HCT116 (cell line): ENCODE measurements at regions not wholly inside any gene's neighbourhood (a gene's known extent, or its start where the extent isn't known, plus 50 kb on each side); places are given as distances from the start of the nearest gene placed in this dataset.

ENCODE experiments used
- EGR1 ChIP-seq: IDR thresholded peaks from 2 replicates; pipeline ENCODE4 v1.6.1; 2012; ENCODE audit warnings: low read depth
- EZH2 ChIP-seq: fragments of 200-600 bp; sonication (generic); IDR thresholded peaks from 2 replicates; pipeline ENCODE4 v1.6.1; 2017; ENCODE audit warnings: antibody characterized with exemption, mixed run types
- EZH2phosphoT487 ChIP-seq: fragments of 200-600 bp; IDR thresholded peaks from 2 replicates; pipeline ENCODE4 v1.6.1; 2018; ENCODE audit warnings: antibody characterized with exemption, borderline replicate concordance
- JUND ChIP-seq: IDR thresholded peaks from 2 replicates; pipeline ENCODE4 v1.6.1; 2012
- POLR2A ChIP-seq: IDR thresholded peaks from 2 replicates; pipeline ENCODE4 v1.7.0; 2011; ENCODE audit warnings: borderline replicate concordance; ENCODE audit not compliant: insufficient read depth, insufficient read length; ENCODE audit errors: extremely low read depth
- POLR2AphosphoS5 ChIP-seq: IDR thresholded peaks from 2 replicates; pipeline ENCODE4 v1.6.1; 2011; ENCODE audit warnings: mild to moderate bottlenecking, low read depth, low read length, moderate library complexity
- RAD21 ChIP-seq: IDR thresholded peaks from 2 replicates; pipeline ENCODE4 v1.6.1; 2012; ENCODE audit warnings: low read depth, mild to moderate bottlenecking
- TCF7L2 ChIP-seq: IDR thresholded peaks from 2 replicates; pipeline ENCODE4 v1.7.0; 2011; ENCODE audit warnings: borderline replicate concordance, inconsistent platforms; ENCODE audit not compliant: insufficient read depth, insufficient read length; ENCODE audit errors: extremely low read depth
- ZNF274 ChIP-seq: fragments of 200-500 bp; sonication (Bioruptor generic); IDR thresholded peaks from 2 replicates; pipeline ENCODE4 v1.6.1; 2014; ENCODE audit warnings: mild to moderate bottlenecking, low read depth, low read length, inconsistent platforms
- TF ChIP-seq, protein P1 (sequence below): IDR thresholded peaks from 2 replicates; pipeline ENCODE4 v1.6.1; 2011; ENCODE audit warnings: mild to moderate bottlenecking, low read length, moderate library complexity; ENCODE audit not compliant: insufficient replicate concordance; ENCODE audit errors: extremely low read depth
- TF ChIP-seq, protein P2 (sequence below), 3 experiments: fragments of 200-600 bp in 1 of 3; sonication (generic) in 1 of 3; IDR thresholded peaks in 2 of 3; conservative IDR thresholded peaks in 1 of 3; 2 replicates each; pipeline ENCODE4 v1.5.1; 2012 to 2017; ENCODE audit warnings: low read depth in 2 of 3, low read length in 2 of 3, antibody characterized with exemption in 1 of 3, borderline replicate concordance in 1 of 3, control low read depth in 1 of 3, mild to moderate bottlenecking in 1 of 3, mixed read lengths in 1 of 3, mixed run types in 1 of 3, moderate library complexity in 1 of 3; ENCODE audit not compliant: insufficient read depth in 1 of 3
- TF ChIP-seq, protein P3 (sequence below): IDR thresholded peaks from 2 replicates; pipeline ENCODE4 v1.6.1; 2012
- TF ChIP-seq, protein P4 (sequence below): IDR thresholded peaks from 2 replicates; pipeline ENCODE4 v1.6.1; 2012

DNA sequence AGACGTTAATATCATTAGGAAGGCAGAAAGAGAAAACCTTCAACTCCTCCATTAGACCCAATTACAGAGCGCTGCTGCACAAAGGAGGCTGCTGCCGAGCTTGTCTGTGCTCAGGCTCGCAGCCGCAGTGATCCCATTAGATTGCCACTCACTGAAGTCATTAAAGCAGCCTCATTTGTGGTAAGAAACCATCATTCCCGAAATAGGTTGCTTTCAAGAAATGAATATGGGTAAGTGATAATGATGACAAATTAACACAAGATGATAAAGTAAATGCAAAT, 137.2 kb downstream of the CAVIN4 start:
- TF ChIP-seq, protein P1, sequence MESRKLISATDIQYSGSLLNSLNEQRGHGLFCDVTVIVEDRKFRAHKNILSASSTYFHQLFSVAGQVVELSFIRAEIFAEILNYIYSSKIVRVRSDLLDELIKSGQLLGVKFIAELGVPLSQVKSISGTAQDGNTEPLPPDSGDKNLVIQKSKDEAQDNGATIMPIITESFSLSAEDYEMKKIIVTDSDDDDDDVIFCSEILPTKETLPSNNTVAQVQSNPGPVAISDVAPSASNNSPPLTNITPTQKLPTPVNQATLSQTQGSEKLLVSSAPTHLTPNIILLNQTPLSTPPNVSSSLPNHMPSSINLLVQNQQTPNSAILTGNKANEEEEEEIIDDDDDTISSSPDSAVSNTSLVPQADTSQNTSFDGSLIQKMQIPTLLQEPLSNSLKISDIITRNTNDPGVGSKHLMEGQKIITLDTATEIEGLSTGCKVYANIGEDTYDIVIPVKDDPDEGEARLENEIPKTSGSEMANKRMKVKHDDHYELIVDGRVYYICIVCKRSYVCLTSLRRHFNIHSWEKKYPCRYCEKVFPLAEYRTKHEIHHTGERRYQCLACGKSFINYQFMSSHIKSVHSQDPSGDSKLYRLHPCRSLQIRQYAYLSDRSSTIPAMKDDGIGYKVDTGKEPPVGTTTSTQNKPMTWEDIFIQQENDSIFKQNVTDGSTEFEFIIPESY = no peak
- TF ChIP-seq, protein P2, sequence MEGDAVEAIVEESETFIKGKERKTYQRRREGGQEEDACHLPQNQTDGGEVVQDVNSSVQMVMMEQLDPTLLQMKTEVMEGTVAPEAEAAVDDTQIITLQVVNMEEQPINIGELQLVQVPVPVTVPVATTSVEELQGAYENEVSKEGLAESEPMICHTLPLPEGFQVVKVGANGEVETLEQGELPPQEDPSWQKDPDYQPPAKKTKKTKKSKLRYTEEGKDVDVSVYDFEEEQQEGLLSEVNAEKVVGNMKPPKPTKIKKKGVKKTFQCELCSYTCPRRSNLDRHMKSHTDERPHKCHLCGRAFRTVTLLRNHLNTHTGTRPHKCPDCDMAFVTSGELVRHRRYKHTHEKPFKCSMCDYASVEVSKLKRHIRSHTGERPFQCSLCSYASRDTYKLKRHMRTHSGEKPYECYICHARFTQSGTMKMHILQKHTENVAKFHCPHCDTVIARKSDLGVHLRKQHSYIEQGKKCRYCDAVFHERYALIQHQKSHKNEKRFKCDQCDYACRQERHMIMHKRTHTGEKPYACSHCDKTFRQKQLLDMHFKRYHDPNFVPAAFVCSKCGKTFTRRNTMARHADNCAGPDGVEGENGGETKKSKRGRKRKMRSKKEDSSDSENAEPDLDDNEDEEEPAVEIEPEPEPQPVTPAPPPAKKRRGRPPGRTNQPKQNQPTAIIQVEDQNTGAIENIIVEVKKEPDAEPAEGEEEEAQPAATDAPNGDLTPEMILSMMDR (IDR thresholded peaks at IDR 0.05 in 2 of 3, conservative IDR thresholded peaks at IDR 0.05 in 1 of 3; ENCODE audit: borderline replicate concordance in 1 of 3, insufficient read depth in 1 of 3, low read depth in 2 of 3, low read length in 2 of 3) = no peak
- TF ChIP-seq ZNF274 (no peak), POLR2A (no peak), RAD21 (no peak), EZH2 (no peak), POLR2AphosphoS5 (no peak), EZH2phosphoT487 (no peak), JUND (no peak), TCF7L2 (no peak), EGR1 (no peak)
- TF ChIP-seq, protein P3, sequence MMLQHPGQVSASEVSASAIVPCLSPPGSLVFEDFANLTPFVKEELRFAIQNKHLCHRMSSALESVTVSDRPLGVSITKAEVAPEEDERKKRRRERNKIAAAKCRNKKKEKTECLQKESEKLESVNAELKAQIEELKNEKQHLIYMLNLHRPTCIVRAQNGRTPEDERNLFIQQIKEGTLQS = no peak
- TF ChIP-seq, protein P4, sequence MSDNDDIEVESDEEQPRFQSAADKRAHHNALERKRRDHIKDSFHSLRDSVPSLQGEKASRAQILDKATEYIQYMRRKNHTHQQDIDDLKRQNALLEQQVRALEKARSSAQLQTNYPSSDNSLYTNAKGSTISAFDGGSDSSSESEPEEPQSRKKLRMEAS = no peak
